Erythroblast (primary cell): ENCODE measurements at regions not wholly inside any gene's neighbourhood (a gene's known extent, or its start where the extent isn't known, plus 50 kb on each side); places are given as distances from the start of the nearest gene placed in this dataset.

Experiments used
- GATA1 ChIP-seq: IDR thresholded peaks from 2 replicates; pipeline ENCODE4 v1.6.1; 2011; ENCODE audit warnings: low read depth, mild to moderate bottlenecking, control low read depth, low read length, moderate library complexity
- POLR2A ChIP-seq: IDR thresholded peaks from 2 replicates; pipeline ENCODE4 v1.6.1; 2011; ENCODE audit warnings: mild to moderate bottlenecking, low read length

DNA sequence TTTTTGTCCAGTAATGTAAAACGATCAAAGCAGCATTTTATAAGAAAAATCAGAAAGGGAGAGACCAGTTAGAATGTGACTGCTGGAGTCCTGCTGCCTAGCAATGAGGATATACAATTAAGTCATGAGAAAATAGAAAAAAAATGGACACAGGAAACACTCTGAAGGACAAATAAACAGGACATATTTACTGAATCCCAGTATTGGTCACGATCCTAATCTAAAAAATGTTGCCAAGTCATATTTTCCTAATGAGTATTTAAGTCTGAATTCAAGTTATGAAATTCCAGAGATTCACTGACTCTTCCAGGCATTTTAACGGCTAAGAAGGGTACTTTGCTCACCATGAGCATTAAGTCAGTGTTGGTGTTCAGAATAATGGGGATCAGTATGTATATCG, 154.3 kb upstream of the CCDC54 start:
- TF ChIP-seq POLR2A (no peak), GATA1 (no peak)
